HCT116 (cell line): ENCODE measurements at regions not wholly inside any gene's neighbourhood (a gene's known extent, or its start where the extent isn't known, plus 50 kb on each side); places are given as distances from the start of the nearest gene placed in this dataset.

Experiments used
- ATAC-seq: fragments of 200-7000 bp; cut with Tn5 transposase; 2 replicates; pipeline ENCODE4 v1.9.1; 2020; ENCODE audit warnings: mild to moderate bottlenecking, moderate library complexity
- BruUV-seq: library from RNA; stranded (reverse); fragments of 400-500 nt; replicated peaks from 2 replicates; lab custom pipeline; 2021; lab: Mats Ljungman, UMichigan
- CTCF ChIA-PET: fragments of 300-600 bp; sonication (Branson Sonifier 250); formaldehyde crosslinking; loops from one replicate; lab custom pipeline; 2021; ENCODE audit warnings: antibody characterized with exemption; lab: Charles Lee
- POLR2A ChIA-PET: fragments of 300-600, 350-600 bp; sonication (Branson Sonifier 250); formaldehyde crosslinking; loops from one replicate; lab custom pipeline; 2021; ENCODE audit warnings: antibody characterized with exemption; lab: Charles Lee
- RAD21 ChIA-PET, 2 experiments: fragments of 300-600 bp; sonication (Branson Sonifier 250); formaldehyde crosslinking; loops; one replicate each; lab custom pipeline; 2023; ENCODE audit warnings: low total read pairs in 2 of 2; ENCODE audit not compliant: uncharacterized antibody in 2 of 2, unreplicated experiment in 2 of 2, low non-redundant PET in 1 of 2; lab: Charles Lee
- DNase-seq: peaks from one replicate; pipeline ENCODE4 v3.0.0-alpha.2; 2010; ENCODE audit warnings: low read depth, low spot score
- H2AFZ ChIP-seq: fragments of 200-600 bp; shearing (Covaris generic), sonication (generic); 2 replicates; pipeline ENCODE4 v1.6.1; 2017; ENCODE audit warnings: low read depth, mixed run types, mixed read lengths, antibody characterized with exemption, low read length; ENCODE audit not compliant: poor library complexity, severe bottlenecking
- H3K27ac ChIP-seq: 2 replicates; pipeline ENCODE4 v1.5.1; 2012; ENCODE audit warnings: low read depth, low read length
- H3K27me3 ChIP-seq: fragments of 200-600 bp; sonication (generic); 2 replicates; pipeline ENCODE4 v1.6.1; 2016; ENCODE audit warnings: mixed run types, low read length, mixed read lengths; ENCODE audit not compliant: insufficient read depth
- H3K36me3 ChIP-seq, 2 experiments: fragments of 200-500 bp in 1 of 2; fragments of 200-600 bp in 1 of 2; sonication (Bioruptor generic) in 1 of 2; sonication (generic) in 1 of 2; 2 replicates each; pipeline versions ENCODE4 v1.5.1 to v1.6.1; 2014 to 2016; ENCODE audit warnings: low read length in 2 of 2, inconsistent platforms in 1 of 2, mixed read lengths in 1 of 2, mixed run types in 1 of 2; ENCODE audit not compliant: insufficient read depth in 2 of 2, control insufficient read depth in 1 of 2
- H3K4me1 ChIP-seq, 2 experiments: fragments of 200-600 bp in 1 of 2; sonication (generic) in 1 of 2; 2 replicates each; pipeline versions ENCODE4 v1.5.1 to v1.6.1; 2012 to 2017; ENCODE audit warnings: low read length in 2 of 2, inconsistent platforms in 1 of 2, mild to moderate bottlenecking in 1 of 2, mixed read lengths in 1 of 2, mixed run types in 1 of 2, moderate library complexity in 1 of 2; ENCODE audit not compliant: insufficient read depth in 2 of 2, control insufficient read depth in 1 of 2
- H3K4me2 ChIP-seq: fragments of 200-600 bp; sonication (generic); 2 replicates; pipeline ENCODE4 v1.6.1; 2017; ENCODE audit warnings: mixed run types, low read length, mixed read lengths
- H3K4me3 ChIP-seq, 2 experiments: fragments of 200-600 bp in 1 of 2; sonication (generic) in 1 of 2; replicated peaks in 1 of 2; 2 replicates each; pipeline ENCODE4 v1.5.1; 2011 to 2016; ENCODE audit warnings: low read length in 2 of 2, control low read depth in 1 of 2, low read depth in 1 of 2, mild to moderate bottlenecking in 1 of 2, mixed read lengths in 1 of 2, mixed run types in 1 of 2
- H3K79me2 ChIP-seq: fragments of 200-600 bp; sonication (generic); 2 replicates; pipeline ENCODE4 v1.6.1; 2017; ENCODE audit warnings: mild to moderate bottlenecking, mixed run types, low read length, moderate library complexity, mixed read lengths; ENCODE audit not compliant: insufficient read depth
- H3K9ac ChIP-seq: fragments of 200-600 bp; sonication (generic); 2 replicates; pipeline ENCODE4 v1.6.1; 2016; ENCODE audit warnings: low read length, mixed read lengths
- H3K9me2 ChIP-seq: fragments of 200-600 bp; sonication (generic), shearing (Covaris generic); 2 replicates; pipeline ENCODE4 v1.6.1; 2017; ENCODE audit warnings: mixed run types, mild to moderate bottlenecking, moderate library complexity; ENCODE audit not compliant: insufficient read depth
- H3K9me3 ChIP-seq, 2 experiments: fragments of 200-500 bp in 1 of 2; fragments of 200-600 bp in 1 of 2; sonication (Bioruptor generic) in 1 of 2; sonication (generic) in 1 of 2; 2 replicates each; pipeline ENCODE4 v1.6.1; 2014 to 2017; ENCODE audit warnings: low read length in 2 of 2, mixed read lengths in 2 of 2, inconsistent platforms in 1 of 2, low read depth in 1 of 2, mild to moderate bottlenecking in 1 of 2, mixed run types in 1 of 2, moderate library complexity in 1 of 2; ENCODE audit not compliant: control insufficient read depth in 1 of 2, insufficient read depth in 1 of 2
- H4K20me1 ChIP-seq: fragments of 200-600 bp; sonication (generic), shearing (Covaris generic); 2 replicates; pipeline ENCODE4 v1.6.1; 2017; ENCODE audit warnings: mixed run types, mild to moderate bottlenecking, moderate library complexity; ENCODE audit not compliant: insufficient read depth
- CBX3 ChIP-seq: IDR thresholded peaks from 2 replicates; pipeline ENCODE4 v1.6.1; 2012; ENCODE audit warnings: low read depth
- CEBPB ChIP-seq: IDR thresholded peaks from 2 replicates; pipeline ENCODE4 v1.6.1; 2012; ENCODE audit warnings: low read depth
- EGR1 ChIP-seq: IDR thresholded peaks from 2 replicates; pipeline ENCODE4 v1.6.1; 2012; ENCODE audit warnings: low read depth
- ELF1 ChIP-seq: IDR thresholded peaks from 2 replicates; pipeline ENCODE4 v1.6.1; 2012; ENCODE audit warnings: low read depth, borderline replicate concordance
- EZH2 ChIP-seq: fragments of 200-600 bp; sonication (generic); IDR thresholded peaks from 2 replicates; pipeline ENCODE4 v1.6.1; 2017; ENCODE audit warnings: antibody characterized with exemption, mixed run types
- JUND ChIP-seq: IDR thresholded peaks from 2 replicates; pipeline ENCODE4 v1.6.1; 2012
- MAX ChIP-seq: IDR thresholded peaks from 2 replicates; pipeline ENCODE4 v1.6.1; 2012
- POLR2A ChIP-seq: IDR thresholded peaks from 2 replicates; pipeline ENCODE4 v1.7.0; 2011; ENCODE audit warnings: borderline replicate concordance; ENCODE audit not compliant: insufficient read depth, insufficient read length; ENCODE audit errors: extremely low read depth
- POLR2AphosphoS5 ChIP-seq: IDR thresholded peaks from 2 replicates; pipeline ENCODE4 v1.6.1; 2011; ENCODE audit warnings: mild to moderate bottlenecking, low read depth, low read length, moderate library complexity
- RAD21 ChIP-seq: IDR thresholded peaks from 2 replicates; pipeline ENCODE4 v1.6.1; 2012; ENCODE audit warnings: low read depth, mild to moderate bottlenecking
- SIN3A ChIP-seq: IDR thresholded peaks from 2 replicates; pipeline ENCODE4 v1.6.1; 2012; ENCODE audit warnings: low read depth
- SP1 ChIP-seq: IDR thresholded peaks from 2 replicates; pipeline ENCODE4 v1.6.1; 2012; ENCODE audit warnings: low read depth
- SRF ChIP-seq: IDR thresholded peaks from 2 replicates; pipeline ENCODE4 v1.6.1; 2012; ENCODE audit warnings: low read depth
- TCF7L2 ChIP-seq: IDR thresholded peaks from 2 replicates; pipeline ENCODE4 v1.7.0; 2011; ENCODE audit warnings: borderline replicate concordance, inconsistent platforms; ENCODE audit not compliant: insufficient read depth, insufficient read length; ENCODE audit errors: extremely low read depth
- YY1 ChIP-seq: IDR thresholded peaks from 2 replicates; pipeline ENCODE4 v1.6.1; 2011; ENCODE audit warnings: low read length, low read depth, moderate library complexity, mild to moderate bottlenecking; ENCODE audit not compliant: insufficient replicate concordance; ENCODE audit errors: extremely low read depth
- ZBTB33 ChIP-seq: IDR thresholded peaks from 2 replicates; pipeline ENCODE4 v1.6.1; 2011; ENCODE audit warnings: mild to moderate bottlenecking, low read length, moderate library complexity; ENCODE audit not compliant: insufficient replicate concordance; ENCODE audit errors: extremely low read depth
- ZFX ChIP-seq: fragments of 450-650 bp; IDR thresholded peaks from 2 replicates; pipeline ENCODE4 v1.6.1; 2017
- intact Hi-C: fragments of 100-400 bp; cut with micrococcal nuclease; formaldehyde crosslinking; loops from 2 replicates; pipeline ENCODE4 v1.10.0; 2022

- Histone ChIP-seq H3K27me3 (no peaks in the 10 kb centered on the region), H3K4me1 (no peaks in the 10 kb centered on the region), H3K36me3 (no peaks in the 10 kb centered on the region), H3K27ac (no peak overlapping the region), H3K9me3 (no peaks in the 10 kb centered on the region), H4K20me1 (no peaks in the 10 kb centered on the region), H2AFZ (no peak overlapping the region), H3K9me2 (no peaks in the 10 kb centered on the region), H3K4me2 (no peak overlapping the region), H3K9ac (no peak overlapping the region), H3K79me2 (no peaks in the 10 kb centered on the region), H3K4me3 (no peak overlapping the region)
- no peak for ATAC-seq
- BruUV-seq, result no TSS peak
- intact Hi-C loops, result no loop called here
- POLR2A ChIA-PET, result no interaction called here
- no peak for TF ChIP-seq ELF1
- no peak for TF ChIP-seq EGR1
- TF ChIP-seq MAX, result no peak
- TF ChIP-seq POLR2A, result no peak
- no peak for TF ChIP-seq RAD21
- no peak for TF ChIP-seq ZBTB33
- no peak for TF ChIP-seq SP1
- no peak for TF ChIP-seq TCF7L2
- no peak for TF ChIP-seq ZFX
- no peak for TF ChIP-seq JUND
- no peak for TF ChIP-seq SIN3A
- TF ChIP-seq SRF, result no peak
- no peak for TF ChIP-seq CBX3
- TF ChIP-seq CEBPB, result no peak
- TF ChIP-seq POLR2AphosphoS5, result no peak
- TF ChIP-seq EZH2, result no peak
- no peak for TF ChIP-seq YY1
- no peak for DNase-seq
- CTCF ChIA-PET, result no interaction called here
- RAD21 ChIA-PET, result no interaction called here
These were observed 134.0 kb upstream of the ZIC3 start for GRCh38 chrX:137431693-137432488.
